Anterior cingulate cortex (tissue), 58 donors: ENCODE measurements at regions not wholly inside any gene's neighbourhood (a gene's known extent, or its start where the extent isn't known, plus 50 kb on each side); places are given as distances from the start of the nearest gene placed in this dataset.
A peak's percentile ranks its signal among the peaks of the same experiment; 100 is the strongest.

Experiments
- DNase-seq, 58 donors: peaks; one replicate each; lab custom pipeline; 2025; lab: John Stamatoyannopoulos, UW

- DNase-seq, result no peak
These were observed 50.7 kb upstream of the INSYN1 start for GRCh38 chr15:73803806-73804205.

- no peak for DNase-seq
These were observed 52.4 kb upstream of the INSYN1 start for GRCh38 chr15:73805504-73806089.

- DNase-seq, result no peak
These were observed 53.7 kb upstream of the INSYN1 start for GRCh38 chr15:73806698-73807483.

- no peak for DNase-seq
These were observed 54.7 kb upstream of the INSYN1 start for GRCh38 chr15:73807865-73808264.

GRCh38 chr15:73809728-73810501 lies 56.8 kb upstream of the INSYN1 start:
- DNase-seq, result peak in 31 of 58 donors; percentile 6 to 78 (median 42)

GRCh38 chr15:73812806-73813465 lies 59.8 kb upstream of the INSYN1 start:
- no peak for DNase-seq

- no peak for DNase-seq
These were observed 59.8 kb upstream of the TBC1D21 start for GRCh38 chr15:73813589-73813988.

GRCh38 chr15:73818308-73818985 lies 54.9 kb upstream of the TBC1D21 start:
- DNase-seq, result peak in 10 of 58 donors; percentile 3 to 28 (median 12)

GRCh38 chr15:73821181-73821580 lies 52.2 kb upstream of the TBC1D21 start:
- DNase-seq, result no peak

- DNase-seq, result no peak
These were observed 50.4 kb upstream of the TBC1D21 start for GRCh38 chr15:73822998-73823397.
